Medulla oblongata (tissue), 1 donor: ENCODE measurements at regions not wholly inside any gene's neighbourhood (a gene's known extent, or its start where the extent isn't known, plus 50 kb on each side); places are given as distances from the start of the nearest gene placed in this dataset.

ENCODE experiments used
- DNase-seq: peaks from one replicate; pipeline ENCODE4 v3.0.0-alpha.2; 2015; ENCODE audit errors: extremely low spot score

DNA sequence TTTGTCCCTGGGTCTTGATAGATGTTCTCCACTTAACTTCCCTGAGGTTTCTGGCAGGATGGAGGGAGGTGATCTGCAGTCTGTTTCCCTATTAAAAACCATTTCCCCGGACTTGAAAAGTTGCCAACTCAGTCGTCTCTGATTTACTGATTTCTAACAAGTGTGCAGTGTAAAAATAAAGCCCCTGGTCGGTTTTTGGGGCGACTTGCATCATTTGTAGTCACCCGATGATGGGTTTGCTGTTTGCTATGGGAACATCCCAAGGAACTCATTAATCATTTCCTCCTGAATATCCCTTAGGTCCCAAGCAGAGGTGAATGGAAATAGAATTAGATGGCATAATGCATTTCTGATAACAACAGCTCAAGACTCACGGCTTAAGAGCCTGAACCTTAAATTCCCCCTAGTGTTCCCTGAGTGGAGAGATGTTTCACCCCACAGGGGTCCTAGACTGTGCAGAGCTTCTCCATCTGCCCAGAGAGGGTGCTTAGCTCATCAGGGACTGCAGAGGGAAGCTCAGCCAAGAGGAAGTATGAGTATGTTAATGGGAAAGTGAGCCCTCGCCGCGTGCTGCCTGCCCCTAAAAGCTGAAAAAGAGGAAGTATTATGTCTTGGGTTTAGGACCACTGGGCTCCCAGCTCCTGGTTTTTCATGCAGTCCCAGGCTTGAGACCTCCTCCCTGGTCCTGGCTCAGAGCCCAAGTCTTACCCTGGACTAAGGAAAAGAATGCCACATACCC lies 115.1 kb upstream of the DAP start:
- peak; percentile 49 for DNase-seq

DNA sequence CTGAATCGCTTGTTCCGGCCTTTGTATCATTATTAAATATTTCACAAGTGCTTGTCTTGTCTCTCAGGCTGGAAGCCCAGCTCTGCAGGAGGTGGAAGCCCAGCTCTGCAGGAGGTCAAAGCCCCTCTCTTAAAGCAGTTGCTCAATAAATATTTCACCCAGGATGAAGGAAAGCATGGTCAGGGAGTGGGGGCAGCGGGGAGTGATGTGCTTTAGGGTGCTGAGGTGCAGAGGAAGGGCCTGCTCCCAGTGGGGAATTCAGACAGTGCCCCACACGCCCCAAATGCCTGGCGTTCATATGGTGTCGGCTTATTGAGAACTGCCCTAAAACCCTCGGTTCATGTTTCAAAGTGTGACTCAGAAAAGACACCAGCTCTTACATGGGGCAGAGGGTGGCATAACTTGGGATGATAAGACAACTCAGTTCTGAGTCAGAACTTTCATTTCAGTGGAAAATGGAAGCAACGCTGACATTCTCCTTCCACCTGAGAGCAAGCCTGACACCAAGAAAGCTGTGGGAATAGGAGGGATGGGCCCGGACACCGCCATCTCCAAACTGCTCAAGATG lies 114.3 kb upstream of the DAP start:
- DNase-seq, result no peak

DNA sequence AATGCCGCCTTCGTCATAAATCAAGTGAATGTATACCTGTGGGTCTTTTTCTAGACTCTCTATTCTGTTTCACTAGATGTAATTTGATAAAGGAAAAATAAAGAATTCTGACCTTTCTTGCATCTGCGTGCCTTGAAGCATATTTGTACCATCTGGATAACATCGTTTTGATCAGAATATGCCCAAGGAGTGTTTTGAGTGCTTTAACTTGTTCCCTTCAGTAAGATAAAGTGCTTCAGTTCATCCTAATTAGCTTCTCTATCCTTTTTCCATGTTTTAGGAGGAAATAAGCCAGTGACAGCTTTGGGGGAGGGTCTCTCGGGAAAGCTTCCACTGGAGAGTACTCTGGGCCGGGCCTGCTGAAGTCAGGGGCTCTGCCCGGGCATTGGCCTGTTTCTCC lies 113.5 kb upstream of the DAP start:
- no peak for DNase-seq

DNA sequence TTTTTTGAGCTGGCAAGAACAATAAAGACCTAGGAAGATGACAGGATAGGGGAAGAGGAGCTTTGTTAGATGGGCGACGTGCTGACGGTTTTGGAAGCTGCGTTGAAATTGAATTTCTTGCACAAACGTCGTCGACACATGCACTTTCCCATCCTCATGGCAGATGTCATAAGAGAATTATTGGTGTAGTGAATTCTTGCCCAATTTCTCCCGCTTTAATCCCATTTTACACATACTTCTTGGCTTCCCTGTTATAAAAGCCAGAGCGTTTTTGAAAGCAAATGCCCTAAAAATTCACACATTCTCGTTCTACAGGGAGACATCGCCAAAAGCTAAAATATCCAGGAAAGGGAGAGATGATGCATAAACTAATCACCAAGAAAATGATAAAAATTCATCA lies 109.8 kb upstream of the DAP start:
- no peak for DNase-seq

DNA sequence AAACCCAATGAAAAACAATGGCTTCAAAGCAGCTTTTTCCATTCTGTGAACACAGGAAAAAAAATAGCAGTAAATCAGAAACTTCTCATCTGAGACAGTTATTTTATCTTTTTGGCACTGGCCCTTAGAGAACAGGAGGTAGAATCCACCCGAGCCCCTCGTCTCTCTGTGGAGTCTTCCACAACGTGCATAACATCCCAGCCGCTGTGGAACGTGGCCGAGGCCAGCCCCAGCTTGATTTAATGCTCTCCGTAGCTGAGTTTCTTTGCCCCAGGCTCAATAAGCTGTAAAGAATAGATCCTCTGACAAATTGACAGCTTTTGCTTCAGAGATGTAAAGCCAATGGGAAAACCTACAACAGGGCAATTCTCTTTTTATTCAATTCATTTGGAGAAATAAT lies 107.9 kb upstream of the DAP start:
- DNase-seq, result no peak

DNA sequence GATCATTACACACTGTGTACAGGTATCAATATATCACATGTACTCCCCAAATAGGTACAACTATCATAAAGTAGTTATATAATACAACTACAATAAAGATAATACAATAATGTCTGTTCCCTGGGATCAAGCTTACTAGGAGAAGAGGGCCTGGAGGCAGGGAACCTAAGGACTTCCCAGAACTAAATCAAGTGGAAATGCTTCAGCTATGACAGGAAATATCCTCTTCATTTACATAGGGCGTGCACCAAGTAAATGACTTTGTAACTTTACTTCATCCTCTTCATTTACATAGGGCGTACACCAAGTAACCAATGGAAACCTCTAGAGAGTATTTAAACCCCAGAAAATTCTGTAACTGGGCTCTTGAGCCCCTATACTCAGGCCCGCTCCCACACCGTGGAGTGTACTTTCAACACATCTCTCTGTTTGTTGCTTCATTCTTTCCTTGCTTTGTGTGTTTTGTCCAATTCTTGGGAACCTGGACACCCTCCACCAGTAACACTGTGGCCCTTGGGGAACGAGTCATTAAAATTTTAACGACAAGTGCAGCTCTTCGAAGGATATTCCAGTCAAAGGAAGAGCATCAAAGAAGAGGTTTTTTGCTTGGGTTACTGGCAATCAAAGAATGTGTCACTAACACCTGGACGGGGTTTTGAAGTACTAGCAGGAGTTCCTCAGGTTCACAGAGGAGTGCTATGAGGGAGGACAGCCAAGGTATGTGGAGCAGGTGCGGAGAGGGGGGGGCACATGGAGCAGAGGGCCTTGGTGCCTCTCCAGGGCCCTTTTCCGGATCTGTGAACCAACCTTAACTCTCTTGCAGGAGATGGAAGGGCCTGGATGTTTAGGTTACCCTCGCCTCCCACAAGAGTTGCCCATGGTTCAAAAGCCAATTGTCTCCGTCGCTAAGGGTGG lies 106.6 kb upstream of the DAP start:
- DNase-seq, result no peak

DNA sequence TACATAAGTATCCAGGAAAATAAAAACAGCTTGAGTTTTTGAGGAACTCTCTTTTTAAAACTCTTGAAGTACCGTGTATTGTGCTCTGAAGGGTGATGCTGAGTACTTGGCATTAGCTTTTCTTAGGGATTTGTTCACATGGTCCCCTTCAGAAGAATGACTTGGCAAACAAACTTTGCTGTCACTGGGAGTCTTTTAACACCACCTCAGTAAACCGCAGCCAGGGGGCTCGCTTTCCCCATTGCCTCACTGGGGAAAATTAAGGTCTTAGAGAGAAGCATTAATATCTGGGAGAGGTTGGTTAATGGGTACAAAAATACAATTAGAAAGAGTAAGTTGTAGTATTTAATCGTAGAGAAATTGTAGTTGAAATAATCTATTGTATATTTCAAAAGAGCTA lies 105.9 kb upstream of the DAP start:
- peak; percentile 25 for DNase-seq

DNA sequence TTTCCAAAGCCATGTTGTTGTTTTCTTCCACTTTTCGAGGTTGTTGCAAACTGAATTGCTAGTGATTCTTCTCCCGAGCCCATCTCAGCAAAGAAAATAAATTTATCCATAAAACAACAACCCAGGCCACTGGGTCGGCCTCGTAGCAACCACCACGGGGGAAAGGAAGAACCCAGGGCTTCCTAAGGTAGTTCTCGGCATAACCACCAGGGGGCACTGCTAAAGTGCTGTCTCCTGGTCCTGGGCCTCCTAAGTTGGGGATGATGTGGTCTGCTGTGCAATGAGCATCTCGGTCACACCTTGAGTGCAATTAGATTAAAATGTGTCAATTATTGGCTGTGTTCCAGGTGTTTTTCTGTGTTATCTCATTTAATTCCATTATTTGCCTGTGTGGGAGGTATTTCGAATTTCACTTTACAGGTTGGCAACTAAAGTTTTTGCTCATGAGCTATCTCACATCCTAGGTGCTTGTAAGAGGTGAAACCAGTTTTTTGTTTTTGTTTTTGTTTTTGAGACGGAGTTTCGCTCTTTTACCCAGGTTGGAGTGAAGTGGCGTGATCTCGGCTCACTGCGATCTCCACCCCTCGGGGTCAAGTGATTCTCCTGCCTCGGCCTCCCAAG lies 102.8 kb upstream of the DAP start:
- DNase-seq, result peak; percentile 58

DNA sequence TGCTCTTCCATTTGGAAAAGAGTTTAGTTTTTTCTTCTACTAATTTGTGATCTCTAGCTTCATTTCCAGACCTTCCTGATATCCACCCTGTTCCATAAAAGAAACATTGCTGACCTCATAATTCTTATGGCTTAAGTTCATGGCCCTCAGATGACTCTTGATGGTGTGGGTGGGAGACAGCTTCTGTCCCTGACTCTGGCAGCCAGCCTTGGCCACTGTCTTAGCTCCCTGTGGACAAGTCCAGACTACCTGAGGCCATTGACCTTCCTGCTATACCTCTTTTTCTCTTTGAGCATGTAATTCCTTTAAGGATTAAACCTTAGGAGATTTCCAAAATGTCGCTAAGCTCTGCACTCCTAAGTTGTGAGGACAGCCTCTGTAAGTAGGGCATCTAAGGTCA lies 101.1 kb upstream of the DAP start:
- no peak for DNase-seq

DNA sequence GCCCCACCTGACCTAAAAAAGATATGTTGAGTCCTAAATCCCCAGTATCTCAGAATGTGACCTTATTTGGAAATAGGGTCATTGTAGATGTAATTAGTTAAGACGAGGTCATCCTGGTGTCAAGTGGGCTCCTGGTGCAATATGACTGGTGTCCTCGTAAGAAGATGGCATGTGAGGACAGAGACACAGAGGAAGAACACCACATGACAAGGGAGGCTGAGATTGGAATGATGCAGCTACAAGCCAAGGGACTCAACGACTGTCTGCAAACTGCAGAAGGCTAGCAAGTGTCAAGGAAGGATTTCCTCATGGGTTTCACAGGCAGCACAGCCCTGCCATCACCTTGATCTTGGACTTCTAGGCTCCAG lies 100.4 kb upstream of the DAP start:
- DNase-seq, result no peak

DNA sequence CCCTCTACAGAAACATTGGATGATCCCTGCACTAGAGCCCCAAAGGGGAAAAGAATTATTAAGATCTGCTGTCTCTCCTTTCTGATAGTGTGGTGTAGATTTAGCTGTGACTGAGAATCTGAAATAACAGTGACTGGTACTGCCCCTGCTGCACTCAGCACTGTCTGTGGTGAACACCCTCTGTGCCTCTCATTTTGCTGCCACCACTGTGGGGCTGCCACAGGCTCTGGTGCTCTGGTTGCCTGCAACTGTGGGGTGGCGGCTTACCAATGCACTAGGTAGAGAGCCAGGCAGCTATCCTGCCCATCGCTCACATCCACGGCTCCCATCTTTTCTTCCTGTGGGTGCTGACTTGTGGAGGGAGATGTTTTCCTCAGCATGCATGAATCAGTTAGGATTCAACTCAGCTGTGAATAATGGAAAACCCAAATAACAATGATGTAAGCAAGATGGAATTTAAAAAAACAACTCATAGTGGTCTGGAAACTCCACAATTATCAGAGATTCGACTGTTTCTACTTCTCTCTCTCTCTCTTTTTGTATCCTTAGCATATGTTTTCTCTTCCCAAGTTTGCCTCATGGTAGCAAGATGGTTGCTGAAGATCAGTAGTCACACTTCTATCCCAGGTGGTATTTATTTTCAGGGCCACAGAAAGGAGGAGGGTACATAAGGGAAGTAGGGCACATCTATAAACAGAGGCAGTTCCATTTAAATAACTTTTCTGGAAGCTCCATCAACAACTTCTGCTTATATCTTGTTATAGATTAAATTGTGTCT lies 99.8 kb upstream of the DAP start:
- DNase-seq, result no peak

DNA sequence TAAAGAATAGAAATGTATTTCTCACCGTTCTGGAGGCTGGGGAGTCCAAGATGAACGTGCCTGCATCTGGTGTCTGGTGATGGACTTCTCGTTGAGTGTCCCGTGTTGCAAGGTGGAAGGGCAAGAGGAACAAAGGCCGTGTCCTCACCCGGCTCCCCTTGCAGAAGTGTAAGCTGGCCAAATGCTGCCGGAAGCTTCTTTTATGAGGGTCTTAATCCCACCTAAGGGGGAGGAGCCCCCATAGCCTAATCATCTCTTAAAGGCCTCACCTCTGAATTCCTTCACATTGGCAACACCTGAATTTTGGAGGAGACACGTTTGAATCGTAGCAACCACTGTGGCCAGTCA lies 99.1 kb upstream of the DAP start:
- no peak for DNase-seq

DNA sequence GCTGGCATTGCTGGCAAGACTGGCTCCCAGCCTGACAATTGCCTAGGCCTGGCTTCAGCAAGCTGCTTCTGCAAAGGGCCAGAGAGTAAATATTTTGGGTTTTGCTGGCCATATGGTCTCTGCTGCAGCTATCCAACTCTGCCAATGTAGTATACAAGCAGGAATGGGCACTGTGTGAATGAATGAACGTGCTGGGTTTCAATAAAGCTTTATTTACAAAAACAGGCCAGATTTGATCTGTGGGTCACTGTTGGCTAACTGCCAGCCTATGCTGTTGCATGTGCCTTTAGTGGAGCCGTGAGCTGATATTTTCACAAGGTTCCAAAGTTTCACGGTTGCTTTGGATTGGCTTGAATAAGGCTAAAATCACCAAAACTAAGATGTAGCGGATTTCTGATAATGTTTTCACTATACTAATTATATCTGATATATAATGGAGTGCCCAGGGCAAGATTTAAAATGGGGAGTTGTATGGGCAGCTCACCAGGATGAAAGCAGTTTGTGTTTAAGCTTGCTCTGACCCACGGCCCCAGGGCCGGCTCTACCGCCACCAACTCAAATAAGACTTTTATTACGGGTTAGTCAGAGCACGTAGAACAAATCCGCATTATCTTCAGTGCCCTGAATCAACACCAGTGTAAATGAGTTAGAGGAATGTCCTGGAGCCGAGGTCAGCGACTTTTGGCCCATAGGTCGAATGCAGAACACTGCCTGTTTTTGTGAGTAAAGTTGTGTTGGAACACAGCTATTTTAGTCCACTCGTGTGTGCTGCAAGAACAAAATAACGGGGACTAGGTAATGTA lies 98.6 kb upstream of the DAP start:
- DNase-seq, result no peak

DNA sequence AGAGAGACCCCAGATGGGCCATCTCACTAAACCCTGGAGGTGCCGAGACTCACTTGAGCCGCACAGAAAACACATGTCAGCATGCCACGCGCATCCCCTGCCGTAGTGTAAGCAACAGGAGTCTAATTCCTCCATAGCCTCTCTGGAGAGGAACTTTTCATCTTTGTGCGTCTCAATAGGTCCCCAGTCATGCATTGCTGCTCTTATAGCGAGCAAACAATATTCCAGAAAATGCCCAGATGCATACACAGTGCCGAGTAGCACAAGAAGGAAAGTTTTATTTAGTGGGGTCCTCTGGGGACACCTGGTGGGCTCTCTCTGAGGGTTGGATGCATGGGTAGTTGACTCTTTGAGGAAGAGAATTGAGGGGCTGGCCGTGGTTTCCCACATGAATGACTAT lies 97.9 kb upstream of the DAP start:
- no peak for DNase-seq

DNA sequence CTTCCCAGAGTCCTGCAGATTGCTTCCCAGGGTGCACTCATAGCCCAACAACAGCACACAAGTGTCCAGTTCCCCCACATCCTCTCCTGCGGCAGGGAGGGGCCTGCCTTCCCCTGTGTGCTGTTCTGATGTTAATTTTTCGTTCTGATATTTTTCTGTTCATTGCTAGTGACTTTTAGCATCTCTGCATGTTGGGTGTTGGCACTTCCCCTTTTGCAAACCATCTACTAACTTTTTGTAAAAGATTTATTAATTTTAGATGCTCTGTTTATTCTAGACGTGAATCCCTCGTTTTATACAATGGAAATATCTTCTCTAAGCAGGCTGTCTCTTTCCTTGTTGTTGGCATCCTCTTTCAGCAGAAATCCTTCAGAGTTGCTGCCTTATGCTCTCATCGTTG lies 97.3 kb upstream of the DAP start:
- no peak for DNase-seq

DNA sequence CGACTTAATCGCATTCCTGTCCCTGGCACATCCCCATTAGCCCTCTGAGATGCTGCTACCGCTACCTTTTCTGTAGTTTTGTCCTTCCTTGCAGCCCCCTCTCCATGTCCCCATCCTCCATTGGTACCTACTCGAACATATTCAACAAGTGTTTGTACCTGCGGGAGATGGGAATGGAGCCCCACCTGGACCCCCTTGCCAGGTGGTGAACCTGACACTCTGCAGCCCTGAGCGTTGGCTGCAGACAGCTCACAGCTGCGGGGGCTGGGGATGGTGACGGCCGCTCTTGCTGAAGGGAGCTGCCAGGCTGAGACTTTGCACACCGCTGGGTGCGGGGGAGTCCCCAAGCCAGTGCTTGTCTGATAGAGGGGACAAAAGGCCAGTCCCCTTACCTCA lies 96.3 kb upstream of the DAP start:
- no peak for DNase-seq

DNA sequence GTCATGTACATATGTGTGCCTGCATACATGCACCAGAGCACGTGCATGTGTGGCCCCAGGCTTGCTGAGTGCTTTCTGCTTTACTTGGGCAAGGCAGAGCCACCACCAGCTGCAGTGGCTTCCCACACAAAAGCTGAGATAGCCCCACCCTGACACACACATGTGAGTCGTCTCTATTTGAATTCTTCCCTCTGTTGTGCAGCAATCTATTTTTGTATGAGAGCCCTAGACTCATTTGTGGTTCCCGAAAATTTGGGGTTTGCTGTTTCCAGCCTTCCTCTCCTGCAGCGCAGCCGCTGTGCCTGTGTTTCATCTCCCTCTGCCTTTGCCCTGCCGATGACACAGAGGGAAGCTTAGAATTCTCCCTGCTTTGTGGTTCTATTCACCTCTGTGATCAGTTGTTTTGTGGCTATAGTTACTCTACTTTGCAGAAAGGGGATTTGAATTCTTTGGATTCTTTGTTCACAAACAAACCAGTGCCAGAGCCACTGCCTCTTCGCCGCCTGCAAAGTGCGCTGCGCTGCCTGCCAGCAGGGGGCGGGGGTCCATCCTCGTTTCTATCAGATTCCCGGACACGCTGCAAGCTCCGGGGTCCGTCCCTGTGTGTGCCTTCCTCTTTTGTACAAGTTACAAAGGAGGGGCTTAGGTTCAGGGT lies 95.8 kb upstream of the DAP start:
- DNase-seq, result peak; percentile 58

DNA sequence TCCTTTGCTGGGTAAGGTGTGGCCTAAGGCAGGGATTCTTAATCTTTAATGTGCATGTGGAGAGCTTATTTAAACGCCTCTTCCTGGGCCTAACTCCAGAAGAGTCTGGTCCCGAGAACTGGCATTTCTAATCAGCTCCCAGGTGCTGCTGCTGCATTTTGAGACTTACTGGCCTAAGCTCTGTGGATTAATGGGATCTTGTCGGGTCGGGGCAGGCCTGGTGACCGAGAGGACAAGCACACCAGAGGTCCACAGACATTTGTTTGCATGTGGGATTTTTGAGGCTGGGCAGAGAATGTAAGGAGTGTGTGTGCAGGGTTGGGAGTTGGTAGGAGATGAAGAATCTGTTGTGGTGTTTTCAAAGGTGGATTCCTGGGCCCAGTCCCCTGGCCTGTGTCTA lies 95.0 kb upstream of the DAP start:
- DNase-seq, result no peak

DNA sequence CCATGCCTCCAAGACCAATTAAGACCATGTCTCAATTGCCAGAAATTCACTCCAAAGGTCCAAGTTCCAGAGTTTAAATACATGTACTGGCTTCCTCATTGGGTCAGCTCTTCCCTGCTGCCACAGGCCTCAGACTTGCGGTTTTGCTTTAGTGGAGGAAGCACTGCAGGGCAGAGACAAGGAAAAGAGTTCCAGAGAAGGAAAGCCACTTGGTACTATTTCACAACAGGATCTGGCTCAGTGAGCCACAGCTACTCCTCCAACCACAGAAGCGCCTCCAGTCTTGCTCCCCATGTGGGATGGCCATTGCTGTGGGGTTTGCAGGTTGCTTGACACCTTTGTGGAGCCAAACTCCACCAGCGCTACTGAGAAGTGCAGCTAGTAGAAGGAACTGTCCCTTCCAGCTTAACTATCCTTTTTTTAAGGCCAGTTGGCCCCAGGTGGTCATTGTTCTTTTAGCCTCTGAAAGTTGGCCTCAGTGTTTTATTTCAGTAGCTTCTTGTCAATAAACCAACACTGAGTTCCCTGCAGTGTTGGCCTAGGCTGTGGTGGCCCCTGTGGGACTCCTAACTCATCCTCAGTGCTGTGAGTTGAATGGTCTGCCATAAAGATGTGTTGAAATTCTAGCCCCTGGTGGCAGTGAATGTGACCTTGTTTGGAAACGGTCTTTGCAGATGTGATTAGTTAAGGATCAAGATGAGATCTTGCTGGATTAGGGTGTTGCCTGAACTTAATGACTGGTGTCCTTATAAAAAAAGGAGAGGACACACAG lies 93.7 kb upstream of the DAP start:
- DNase-seq, result peak; percentile 53

DNA sequence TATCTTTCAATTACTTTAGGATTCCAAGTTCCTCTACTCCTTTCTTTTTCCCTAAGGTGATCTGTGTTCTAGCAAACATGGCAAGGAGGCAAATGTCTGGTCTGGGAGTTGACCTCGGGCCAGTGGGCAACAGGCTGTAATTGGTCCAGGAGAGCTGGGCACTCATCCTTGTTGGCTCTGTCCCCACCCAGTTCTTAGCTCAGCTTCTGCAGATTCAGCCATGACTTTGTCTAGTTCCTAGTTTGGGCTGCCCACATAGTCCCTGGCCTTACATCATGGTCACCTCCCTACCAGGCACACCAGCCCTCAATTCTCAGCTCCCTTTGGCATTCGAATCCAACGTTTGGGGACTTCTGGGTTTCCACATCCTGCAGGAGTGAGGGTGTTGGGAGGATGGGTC lies 92.1 kb upstream of the DAP start:
- DNase-seq, result no peak
